Endothelial cell of umbilical vein (primary cell): ENCODE measurements at regions not wholly inside any gene's neighbourhood (a gene's known extent, or its start where the extent isn't known, plus 50 kb on each side); places are given as distances from the start of the nearest gene placed in this dataset.

Experiments
- BruUV-seq: library from RNA; stranded (reverse); fragments of 400-500 nt; replicated peaks from 2 replicates; lab custom pipeline; 2021; lab: Mats Ljungman, UMichigan
- CTCF ChIA-PET: fragments of 300-600, 350-600 bp; sonication (Branson Sonifier 250); formaldehyde crosslinking; loops from one replicate; lab custom pipeline; 2021; ENCODE audit warnings: antibody characterized with exemption, inconsistent platforms; lab: Charles Lee
- POLR2A ChIA-PET: fragments of 300-600, 350-600 bp; sonication (Branson Sonifier 250); formaldehyde crosslinking; loops from one replicate; lab custom pipeline; 2021; ENCODE audit warnings: antibody characterized with exemption, inconsistent platforms; lab: Charles Lee
- DNase-seq: peaks from one replicate; pipeline ENCODE4 v3.0.0-alpha.2; 2011; ENCODE audit warnings: low read depth, low spot score
- FAIRE-seq: peaks from 2 replicates; lab custom pipeline; 2011; peaks lifted over from hg19 to GRCh38; lab: Jason Lieb, UNC
- H2AFZ ChIP-seq: 2 replicates; pipeline ENCODE4 v1.6.0; 2012; ENCODE audit warnings: low read depth, low read length, control low read depth, inconsistent platforms
- H3K27ac ChIP-seq: 2 replicates; pipeline ENCODE4 v1.5.1; 2011; ENCODE audit warnings: low read depth, mild to moderate bottlenecking, control low read depth, low read length, moderate library complexity; ENCODE audit not compliant: insufficient read depth
- H3K27me3 ChIP-seq, 2 experiments: 2 replicates each; pipeline versions ENCODE4 v1.6.0 to v1.6.1; 2011; ENCODE audit warnings: low read length in 2 of 2, mixed read lengths in 1 of 2; ENCODE audit not compliant: control insufficient read depth in 2 of 2, insufficient read depth in 2 of 2
- H3K36me3 ChIP-seq, 2 experiments: 2 replicates in 1 of 2; 3 replicates in 1 of 2; pipeline ENCODE4 v1.5.1; 2011; ENCODE audit warnings: low read length in 2 of 2, mild to moderate bottlenecking in 1 of 2, moderate library complexity in 1 of 2; ENCODE audit not compliant: control insufficient read depth in 2 of 2, insufficient read depth in 2 of 2; ENCODE audit errors: extremely low read depth in 1 of 2
- H3K4me1 ChIP-seq: 3 replicates; pipeline ENCODE4 v1.5.1; 2011; ENCODE audit warnings: mild to moderate bottlenecking, low read length; ENCODE audit not compliant: control insufficient read depth, insufficient read depth; ENCODE audit errors: extremely low read depth
- H3K4me2 ChIP-seq: 2 replicates; pipeline ENCODE4 v1.6.1; 2011; ENCODE audit warnings: low read length, control low read depth, mixed read lengths; ENCODE audit not compliant: insufficient read depth
- H3K4me3 ChIP-seq, 3 experiments: fragments of 200-600 bp in 1 of 3; sonication (generic), shearing (Covaris generic) in 1 of 3; replicated peaks in 1 of 3; 2 replicates each; pipeline ENCODE4 v1.5.1; 2011 to 2016; ENCODE audit warnings: control low read depth in 3 of 3, low read length in 3 of 3, mild to moderate bottlenecking in 2 of 3, inconsistent platforms in 1 of 3, low read depth in 1 of 3, moderate library complexity in 1 of 3; ENCODE audit not compliant: insufficient read depth in 1 of 3
- H3K79me2 ChIP-seq: 2 replicates; pipeline ENCODE4 v1.6.0; 2012; ENCODE audit warnings: low read length, inconsistent platforms; ENCODE audit not compliant: control insufficient read depth, insufficient read depth
- H3K9ac ChIP-seq: replicated peaks from 2 replicates; pipeline ENCODE3; 2011; ENCODE audit warnings: low read length, control low read depth; ENCODE audit not compliant: insufficient read depth; ENCODE audit errors: extremely low read depth
- H3K9me1 ChIP-seq: replicated peaks from 3 replicates; pipeline ENCODE4 v1.6.0; 2011; ENCODE audit warnings: mild to moderate bottlenecking, low read length; ENCODE audit not compliant: control insufficient read depth, insufficient read depth; ENCODE audit errors: extremely low read depth
- H3K9me3 ChIP-seq: replicated peaks from 2 replicates; pipeline ENCODE4 v1.5.1; 2012; ENCODE audit warnings: low read length, inconsistent platforms; ENCODE audit not compliant: control insufficient read depth, insufficient read depth
- H4K20me1 ChIP-seq: replicated peaks from 2 replicates; pipeline ENCODE3; 2011; ENCODE audit warnings: mild to moderate bottlenecking, low read length; ENCODE audit not compliant: control insufficient read depth, insufficient read depth; ENCODE audit errors: extremely low read depth
- CTCF ChIP-seq, 2 donors: IDR thresholded peaks; 1 replicate in 1 of 2; 2 replicates in 1 of 2; pipeline ENCODE4 v1.5.1; 2011; ENCODE audit warnings: low read length in 2 of 2, mild to moderate bottlenecking in 2 of 2, moderate library complexity in 2 of 2, control low read depth in 1 of 2, inconsistent platforms in 1 of 2, low read depth in 1 of 2; ENCODE audit not compliant: insufficient read depth in 1 of 2; ENCODE audit errors: extremely low read depth in 1 of 2
- EZH2 ChIP-seq: IDR thresholded peaks from 2 replicates; pipeline ENCODE4 v1.6.1; 2012; ENCODE audit warnings: borderline replicate concordance, low read depth, mild to moderate bottlenecking, moderate library complexity, low read length, inconsistent platforms; ENCODE audit not compliant: severe bottlenecking
- FOS ChIP-seq: IDR thresholded peaks from 2 replicates; pipeline ENCODE4 v1.6.1; 2011; ENCODE audit warnings: mild to moderate bottlenecking, low read length, moderate library complexity, borderline replicate concordance; ENCODE audit not compliant: insufficient read depth
- GATA2 ChIP-seq: IDR thresholded peaks from 2 replicates; pipeline ENCODE4 v1.7.0; 2011; ENCODE audit warnings: low read depth, mild to moderate bottlenecking, moderate library complexity, mixed read lengths, low read length; ENCODE audit not compliant: insufficient read length, insufficient read depth
- JUN ChIP-seq: IDR thresholded peaks from 2 replicates; pipeline ENCODE4 v1.6.1; 2011; ENCODE audit warnings: borderline replicate concordance, low read depth; ENCODE audit not compliant: insufficient read length, insufficient read depth
- MAX ChIP-seq: IDR thresholded peaks from 2 replicates; pipeline ENCODE4 v1.6.1; 2011; ENCODE audit not compliant: insufficient read depth, insufficient read length
- MYC ChIP-seq: IDR thresholded peaks from one replicate; pipeline ENCODE4 v1.6.1; 2011; ENCODE audit warnings: mild to moderate bottlenecking, low read depth, low read length
- POLR2A ChIP-seq: IDR thresholded peaks from 2 replicates; pipeline ENCODE4 v1.6.1; 2012; ENCODE audit warnings: low read depth, mild to moderate bottlenecking, control low read depth, low read length
- POLR2AphosphoS5 ChIP-seq: IDR thresholded peaks from 2 replicates; pipeline ENCODE4 v1.6.1; 2012; ENCODE audit warnings: low read depth, mild to moderate bottlenecking, control low read depth, low read length, moderate library complexity; ENCODE audit not compliant: insufficient read depth
- dilution Hi-C: fragments of 300-500 bp; cut with MboI; formaldehyde crosslinking; loops from one replicate; pipeline ENCODE4 v1.15.0; 2019; ENCODE audit warnings: low sequenced_read_pairs; ENCODE audit not compliant: extremely low pct_ligation_motif_present
- intact Hi-C: fragments of 100-400 bp; cut with micrococcal nuclease; formaldehyde crosslinking; loops from one replicate; pipeline ENCODE4 v1.10.0; 2022

DNA sequence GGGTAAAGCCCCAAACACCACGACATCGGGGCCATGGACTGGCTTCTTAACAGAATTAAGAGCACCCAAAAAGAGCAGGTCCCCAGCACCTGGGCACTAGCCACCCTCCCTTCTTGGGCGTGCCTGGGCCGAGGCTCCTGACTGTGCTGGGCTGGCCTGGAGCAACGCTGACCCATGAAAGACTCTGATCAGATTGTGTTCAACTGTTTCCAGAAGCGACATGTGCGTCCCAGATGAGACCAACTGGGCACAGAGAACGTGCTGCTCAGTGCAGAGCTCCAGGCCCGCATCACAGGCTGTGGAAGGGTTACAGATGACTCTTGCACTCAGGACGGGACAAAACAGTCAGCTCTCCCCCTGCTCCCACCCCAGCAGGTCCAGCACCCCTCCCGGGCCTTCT is 100.7 kb downstream of the KCNJ12 start:
- Histone ChIP-seq H3K27me3 (no peaks in the 10 kb centered on the region), H2AFZ (no peak overlapping the region), H3K27ac (no peak overlapping the region), H3K36me3 (no peaks in the 10 kb centered on the region), H3K4me2 (no peak overlapping the region), H3K79me2 (no peaks in the 10 kb centered on the region), H3K4me3 (no peak overlapping the region), H4K20me1 (no peaks in the 10 kb centered on the region), H3K4me1 (no peaks in the 10 kb centered on the region), H3K9me3 (no peaks in the 10 kb centered on the region), H3K9me1 (no peaks in the 10 kb centered on the region), H3K9ac (no peak overlapping the region)
- DNase-seq (no peak), FAIRE-seq (no peak)
- BruUV-seq = no TSS peak
- dilution Hi-C loops (no loop called here), intact Hi-C loops (no loop called here)
- CTCF ChIA-PET = no interaction called here
- TF ChIP-seq POLR2AphosphoS5 = no peak
- TF ChIP-seq MAX = no peak
- no peak for TF ChIP-seq MYC
- TF ChIP-seq FOS = no peak
- TF ChIP-seq GATA2 = no peak
- TF ChIP-seq JUN = no peak
- TF ChIP-seq CTCF (IDR thresholded peaks at IDR 0.05; ENCODE audit: extremely low read depth in 1 of 2, insufficient read depth in 1 of 2, low read depth in 1 of 2, low read length in 2 of 2) = no peak
- TF ChIP-seq EZH2 = no peak
- no peak for TF ChIP-seq POLR2A
- POLR2A ChIA-PET = no interaction called here
